Nephron (organoid): ENCODE measurements at regions not wholly inside any gene's neighbourhood (a gene's known extent, or its start where the extent isn't known, plus 50 kb on each side); places are given as distances from the start of the nearest gene placed in this dataset.

Source experiments
- H3K27ac Mint-ChIP-seq, 3 experiments: 2 replicates each; pipeline ENCODE4 v1.8.0; 2020; ENCODE audit warnings: mixed read lengths in 3 of 3, mild to moderate bottlenecking in 2 of 3, moderate library complexity in 1 of 3
- H3K27me3 Mint-ChIP-seq: 2 replicates; pipeline ENCODE4 v1.8.0; 2021; ENCODE audit warnings: low read depth, mild to moderate bottlenecking, moderate library complexity, mixed read lengths
- H3K36me3 Mint-ChIP-seq: 2 replicates; pipeline ENCODE4 v1.8.0; 2020; ENCODE audit warnings: low read depth, mixed read lengths
- H3K4me1 Mint-ChIP-seq: 2 replicates; pipeline ENCODE4 v1.8.0; 2020; ENCODE audit warnings: mixed read lengths
- H3K4me3 Mint-ChIP-seq, 3 experiments: 2 replicates each; pipeline ENCODE4 v1.8.0; 2020; ENCODE audit warnings: mild to moderate bottlenecking in 3 of 3, mixed read lengths in 3 of 3, moderate library complexity in 2 of 3
- H3K9me3 Mint-ChIP-seq: 2 replicates; pipeline ENCODE4 v1.8.0; 2020; ENCODE audit warnings: mixed read lengths
- TF ChIP-seq, protein P1 (sequence below), 3 experiments: fragments of 200-600 bp; sonication (generic); IDR thresholded peaks; one replicate each; pipeline ENCODE4 v1.5.0; 2021; ENCODE audit warnings: antibody characterized with exemption in 3 of 3; ENCODE audit not compliant: unreplicated experiment in 3 of 3

DNA sequence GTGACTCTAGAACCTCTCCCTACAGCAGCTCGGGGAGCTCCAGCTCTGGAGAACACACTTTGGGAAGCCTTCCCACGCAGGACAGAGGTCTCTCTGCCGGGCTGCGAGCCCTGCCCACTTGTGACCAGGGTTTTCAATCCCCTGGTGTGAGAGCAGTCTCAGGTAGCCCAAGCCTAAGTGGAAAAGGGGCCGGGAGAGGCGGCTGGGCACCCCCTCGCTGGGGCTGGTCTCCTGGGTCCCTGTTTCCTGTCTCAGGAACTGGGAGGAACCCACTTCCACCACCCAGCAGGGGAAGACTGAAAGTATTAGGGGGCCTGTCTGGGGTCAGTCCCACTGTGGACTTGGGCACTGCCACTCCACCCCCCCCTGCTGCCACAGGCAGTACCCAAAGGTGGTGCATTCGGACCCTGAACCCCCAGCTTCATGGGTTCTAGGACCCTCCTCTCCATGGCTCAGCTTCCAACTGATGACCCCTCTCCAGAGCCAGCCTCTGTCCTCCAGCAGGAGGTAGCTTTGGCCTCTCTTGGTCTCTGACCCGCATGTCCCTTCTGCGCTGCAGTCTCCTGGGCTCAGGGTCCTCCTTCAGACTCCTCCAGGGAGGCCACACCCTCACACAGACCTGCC, 70.0 kb downstream of the RRM2 start:
- H3K4me3 Mint-ChIP-seq = no peak overlapping the region
- peaks cover 7% of the 10 kb centered on the region for H3K27me3 Mint-ChIP-seq

DNA sequence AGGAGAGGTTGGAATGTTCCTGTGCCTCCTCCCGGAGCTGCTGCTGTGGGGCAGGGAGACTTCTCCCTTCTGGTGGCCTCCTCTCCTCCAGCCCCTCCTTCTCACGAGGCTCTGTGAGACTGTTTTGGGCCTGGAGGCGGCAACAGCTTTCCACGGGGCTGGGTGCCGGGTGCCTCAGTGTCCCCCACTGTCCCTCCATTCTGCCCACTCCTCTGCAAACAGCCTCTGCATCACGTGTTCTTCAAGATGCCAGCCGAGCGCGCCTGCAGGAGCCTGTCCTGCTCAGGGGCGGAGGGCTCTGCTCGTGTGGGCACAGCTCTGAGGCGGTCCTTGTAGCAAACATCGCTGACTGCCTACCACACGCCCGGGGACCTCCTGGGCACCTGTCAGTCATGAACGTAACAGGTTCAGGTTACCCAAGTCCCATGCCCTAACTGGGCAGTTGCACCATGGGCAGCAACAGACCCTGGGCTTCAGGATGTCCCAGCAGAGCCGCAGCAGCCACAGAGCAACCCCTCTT, 70.8 kb downstream of the RRM2 start:
- Mint-ChIP-seq H3K27me3 (peaks cover 7% of the 10 kb centered on the region), H3K9me3 (no peaks in the 10 kb centered on the region), H3K4me1 (peaks cover 7% of the 10 kb centered on the region), H3K27ac (peak overlapping the region in 1 of 3 experiments; percentile 79), H3K4me3 (no peak overlapping the region), H3K36me3 (peaks cover 3% of the 10 kb centered on the region)
- TF ChIP-seq, protein P1, sequence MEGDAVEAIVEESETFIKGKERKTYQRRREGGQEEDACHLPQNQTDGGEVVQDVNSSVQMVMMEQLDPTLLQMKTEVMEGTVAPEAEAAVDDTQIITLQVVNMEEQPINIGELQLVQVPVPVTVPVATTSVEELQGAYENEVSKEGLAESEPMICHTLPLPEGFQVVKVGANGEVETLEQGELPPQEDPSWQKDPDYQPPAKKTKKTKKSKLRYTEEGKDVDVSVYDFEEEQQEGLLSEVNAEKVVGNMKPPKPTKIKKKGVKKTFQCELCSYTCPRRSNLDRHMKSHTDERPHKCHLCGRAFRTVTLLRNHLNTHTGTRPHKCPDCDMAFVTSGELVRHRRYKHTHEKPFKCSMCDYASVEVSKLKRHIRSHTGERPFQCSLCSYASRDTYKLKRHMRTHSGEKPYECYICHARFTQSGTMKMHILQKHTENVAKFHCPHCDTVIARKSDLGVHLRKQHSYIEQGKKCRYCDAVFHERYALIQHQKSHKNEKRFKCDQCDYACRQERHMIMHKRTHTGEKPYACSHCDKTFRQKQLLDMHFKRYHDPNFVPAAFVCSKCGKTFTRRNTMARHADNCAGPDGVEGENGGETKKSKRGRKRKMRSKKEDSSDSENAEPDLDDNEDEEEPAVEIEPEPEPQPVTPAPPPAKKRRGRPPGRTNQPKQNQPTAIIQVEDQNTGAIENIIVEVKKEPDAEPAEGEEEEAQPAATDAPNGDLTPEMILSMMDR (IDR thresholded peaks at IDR 0.05; ENCODE audit: unreplicated experiment in 3 of 3) = no peak

More for the DNA sequence above, 70.0 kb downstream of the RRM2 start:
- Mint-ChIP-seq H3K27ac (no peak overlapping the region), H3K4me1 (peaks cover 7% of the 10 kb centered on the region), H3K36me3 (peaks cover 3% of the 10 kb centered on the region), H3K9me3 (no peaks in the 10 kb centered on the region)
- TF ChIP-seq, protein P1 (IDR thresholded peaks at IDR 0.05; ENCODE audit: unreplicated experiment in 3 of 3) = no peak

DNA sequence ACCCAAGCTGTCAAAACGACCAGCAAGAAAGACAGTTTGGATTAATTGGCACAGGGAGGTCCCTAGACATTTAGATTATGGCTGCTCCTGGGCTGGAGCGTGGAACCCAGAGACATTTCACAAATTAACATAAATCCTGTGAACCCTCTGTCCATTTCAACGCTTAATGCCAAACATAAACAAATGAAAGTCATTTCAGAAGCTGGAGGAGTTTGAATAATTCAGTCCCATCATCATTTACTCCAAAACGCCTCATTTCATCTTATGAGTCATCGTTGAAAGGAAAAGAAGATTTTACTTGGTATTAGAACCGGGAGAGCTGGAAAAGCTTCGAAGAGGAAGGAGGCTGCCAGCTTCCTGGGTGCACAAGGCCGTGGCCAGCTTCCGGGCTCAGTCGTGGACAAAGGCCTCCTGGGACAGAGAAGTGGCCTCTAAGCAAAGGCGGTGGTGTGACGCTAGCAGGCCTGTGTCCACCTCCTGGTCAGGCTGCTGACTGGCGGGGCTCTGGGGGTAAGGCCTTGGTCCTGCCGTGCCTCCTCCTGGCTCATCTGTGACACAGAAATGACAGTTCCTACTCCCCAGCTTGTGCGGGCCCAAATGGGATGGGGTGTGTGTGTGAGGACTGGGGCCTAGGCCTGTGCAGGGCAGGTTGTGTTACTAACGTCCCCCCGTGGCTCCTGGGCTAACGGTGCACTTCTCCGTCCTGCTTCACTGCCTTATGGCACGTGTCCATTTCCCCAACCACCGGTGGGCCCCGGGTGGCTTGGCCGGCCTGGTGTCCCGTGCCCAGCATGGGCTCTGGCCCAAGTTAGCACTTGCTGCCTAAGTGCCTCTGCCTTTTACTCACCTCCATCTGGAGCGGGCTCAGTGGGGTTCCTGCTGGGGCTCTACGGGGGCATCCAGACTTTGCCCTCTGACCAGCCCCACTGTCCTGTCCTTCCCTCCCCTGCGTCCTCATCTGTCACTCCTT, 71.6 kb downstream of the RRM2 start:
- peaks cover 14% of the 10 kb centered on the region for H3K27me3 Mint-ChIP-seq
- TF ChIP-seq, protein P1 (IDR thresholded peaks at IDR 0.05; ENCODE audit: unreplicated experiment in 3 of 3) = no peak
- peaks cover 7% of the 10 kb centered on the region for H3K4me1 Mint-ChIP-seq
- H3K4me3 Mint-ChIP-seq = peak overlapping the region in 1 of 3 experiments; percentile 32
- peaks cover 7% of the 10 kb centered on the region for H3K9me3 Mint-ChIP-seq
- H3K36me3 Mint-ChIP-seq = peaks cover 10% of the 10 kb centered on the region
- H3K27ac Mint-ChIP-seq = peak overlapping the region in 2 of 3 experiments; percentile 79 to 91

DNA sequence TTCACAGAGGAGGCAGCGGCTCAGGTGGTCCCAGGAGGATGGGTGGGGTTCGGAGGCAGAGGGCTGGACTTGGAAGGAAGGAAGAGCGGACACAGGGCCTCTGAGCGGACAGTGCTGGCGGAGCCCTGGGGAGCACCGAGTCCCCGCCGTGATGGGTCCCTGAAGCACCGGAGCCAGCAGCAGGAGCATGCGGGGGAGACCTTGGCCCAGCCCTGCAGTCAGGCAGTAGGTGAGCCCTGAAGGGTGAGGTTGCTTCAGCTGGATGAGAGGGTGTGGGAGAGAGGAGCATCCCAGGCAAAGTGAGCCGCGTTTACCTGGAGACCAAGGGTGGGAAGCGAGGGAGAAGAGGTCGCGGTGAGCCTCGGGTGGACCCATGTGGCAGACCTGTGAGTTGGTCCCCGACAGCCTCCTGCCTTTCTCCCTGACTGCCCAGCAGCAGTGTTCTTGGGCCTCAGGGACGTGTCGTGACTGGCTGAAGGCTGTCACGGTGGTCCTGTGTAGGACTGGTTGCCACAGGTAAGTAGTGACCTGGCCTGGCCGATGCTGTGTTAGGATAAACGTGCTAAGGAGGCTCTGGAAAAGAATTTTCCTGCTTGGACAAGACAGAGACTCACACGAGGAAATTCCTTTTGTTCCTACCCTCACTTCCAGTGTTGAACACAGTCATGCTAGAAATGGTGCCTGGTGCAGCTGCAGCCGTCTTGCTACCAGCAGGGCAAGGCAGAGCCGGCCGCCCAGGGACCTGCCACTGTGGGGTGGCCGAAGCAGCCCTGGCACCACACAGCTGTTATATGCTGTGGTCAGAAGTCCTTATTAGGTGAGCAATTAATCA, 73.0 kb downstream of the RRM2 start:
- no peak overlapping the region for H3K4me3 Mint-ChIP-seq
- peaks cover 12% of the 10 kb centered on the region for H3K27me3 Mint-ChIP-seq
- H3K9me3 Mint-ChIP-seq = peaks cover 7% of the 10 kb centered on the region
- TF ChIP-seq, protein P1 (IDR thresholded peaks at IDR 0.05; ENCODE audit: unreplicated experiment in 3 of 3) = no peak
- no peak overlapping the region for H3K27ac Mint-ChIP-seq
- H3K4me1 Mint-ChIP-seq = peaks cover 7% of the 10 kb centered on the region
- peaks cover 7% of the 10 kb centered on the region for H3K36me3 Mint-ChIP-seq

DNA sequence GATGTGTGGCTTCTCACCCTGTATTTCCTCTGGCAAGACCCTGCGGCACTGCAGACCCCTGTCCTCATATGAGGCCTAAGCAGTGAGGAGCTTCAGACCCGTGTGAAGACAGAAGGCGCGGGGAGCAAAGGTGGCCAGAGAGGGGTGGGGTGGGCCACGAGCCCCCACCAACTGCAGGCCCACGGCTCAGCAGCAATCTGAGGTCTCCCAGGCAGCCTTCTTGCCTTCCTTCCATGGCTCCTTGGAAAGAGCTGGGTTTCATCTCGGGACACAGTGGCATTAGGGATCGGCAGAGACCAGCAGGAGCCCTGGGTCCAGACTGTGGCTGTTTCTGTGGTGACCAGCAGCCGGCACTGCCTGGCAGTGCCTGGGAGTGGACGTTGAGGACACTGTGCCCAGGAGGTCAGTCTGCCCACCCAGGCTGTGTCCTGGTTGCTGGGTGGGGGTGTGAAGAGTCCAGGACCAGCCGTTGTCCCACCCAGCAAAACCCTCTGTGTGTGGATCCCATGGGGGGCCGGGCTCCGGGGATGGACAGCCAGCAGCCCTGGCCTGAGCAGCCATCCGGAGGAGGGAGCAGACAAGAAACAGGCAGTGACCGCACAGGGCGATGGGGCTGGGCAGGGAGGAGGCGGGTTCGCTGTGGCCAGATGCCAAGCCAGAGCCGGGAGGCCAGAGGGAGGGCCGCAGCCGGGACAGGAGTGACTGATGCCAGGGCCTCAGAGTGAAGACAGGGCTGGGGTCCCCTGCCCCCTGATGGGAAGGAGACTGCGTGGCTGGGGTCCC, 73.8 kb downstream of the RRM2 start:
- Mint-ChIP-seq H3K4me3 (no peak overlapping the region), H3K9me3 (peaks cover 7% of the 10 kb centered on the region), H3K4me1 (peaks cover 7% of the 10 kb centered on the region), H3K27me3 (peaks cover 11% of the 10 kb centered on the region), H3K27ac (no peak overlapping the region), H3K36me3 (peaks cover 7% of the 10 kb centered on the region)
- TF ChIP-seq, protein P1 (IDR thresholded peaks at IDR 0.05; ENCODE audit: unreplicated experiment in 3 of 3) = no peak
